Gastrocnemius medialis (tissue), 4 donors: ENCODE measurements at regions not wholly inside any gene's neighbourhood (a gene's known extent, or its start where the extent isn't known, plus 50 kb on each side); places are given as distances from the start of the nearest gene placed in this dataset.

ENCODE experiments used
- ATAC-seq, 2 donors: fragments of 150-250 bp; one replicate each; pipeline ENCODE4 v1.9.1; 2016
- DNase-seq, 2 donors: peaks; one replicate each; pipeline ENCODE4 v3.0.0-alpha.2; 2019
- H3K27ac ChIP-seq, 4 donors: fragments of 200-600 bp; sonication (generic); 1 replicate in 1 of 4; 2 replicates in 3 of 4; pipeline ENCODE4 v1.5.1; 2016 to 2018; ENCODE audit warnings: mild to moderate bottlenecking in 2 of 4, moderate library complexity in 1 of 4
- H3K27me3 ChIP-seq, 3 donors: fragments of 200-600 bp; sonication (generic) in 2 of 3; 1 replicate in 1 of 3; 2 replicates in 2 of 3; pipeline versions ENCODE4 v1.5.1 to v1.6.0; 2016 to 2019; ENCODE audit warnings: mild to moderate bottlenecking in 1 of 3, moderate library complexity in 1 of 3
- H3K36me3 ChIP-seq, 2 donors: fragments of 200-600 bp; sonication (generic) in 1 of 2; one replicate each; pipeline ENCODE4 v1.5.1; 2017 to 2018
- H3K4me1 ChIP-seq, 2 donors: fragments of 200-600 bp; sonication (generic) in 1 of 2; one replicate each; pipeline ENCODE4 v1.5.1; 2016 to 2017; ENCODE audit warnings: mild to moderate bottlenecking in 2 of 2
- H3K4me3 ChIP-seq, 4 donors: fragments of 200-600 bp; sonication (generic) in 3 of 4; 1 replicate in 1 of 4; 2 replicates in 3 of 4; pipeline ENCODE4 v1.5.1; 2016 to 2019; ENCODE audit warnings: mild to moderate bottlenecking in 2 of 4
- H3K9me3 ChIP-seq, 3 donors: fragments of 200-600 bp; sonication (generic) in 2 of 3; 1 replicate in 1 of 3; 2 replicates in 2 of 3; pipeline ENCODE4 v1.5.1; 2016 to 2019
- CTCF ChIP-seq, 5 experiments: fragments of 450-650 bp in 3 of 5; fragments of 200-600 bp in 2 of 5; sonication (generic) in 2 of 5; IDR thresholded peaks in 4 of 5; conservative IDR thresholded peaks in 1 of 5; 1 replicate in 4 of 5; 2 replicates in 1 of 5; pipeline ENCODE4 v1.5.1; 2016 to 2019; ENCODE audit warnings: antibody characterized with exemption in 5 of 5, mild to moderate bottlenecking in 3 of 5, moderate library complexity in 3 of 5
- POLR2A ChIP-seq, 2 donors: fragments of 450-650 bp; IDR thresholded peaks; one replicate each; pipeline ENCODE4 v1.6.1; 2017; ENCODE audit warnings: antibody characterized with exemption in 2 of 2, mild to moderate bottlenecking in 2 of 2, moderate library complexity in 2 of 2
- in situ Hi-C, 4 donors: fragments of 200-750 bp; cut with MboI; loops; one replicate each; pipeline versions ENCODE4 v1.15.0 to v1.8.0; 2017; ENCODE audit warnings: low sequenced_read_pairs in 4 of 4
- intact Hi-C: fragments of 100-400 bp; cut with DNase I; formaldehyde crosslinking; loops from one replicate; pipeline ENCODE4 v1.15.1; 2023; ENCODE audit warnings: low total_unique reads

GRCh38 chr6:26232306-26232939 lies 132.6 kb upstream of the BTN3A2 start:
- no peak for TF ChIP-seq POLR2A (IDR thresholded peaks at IDR 0.05)
- TF ChIP-seq CTCF (IDR thresholded peaks at IDR 0.05 in 4 of 5, conservative IDR thresholded peaks at IDR 0.05 in 1 of 5), result no peak
- Histone ChIP-seq H3K36me3 (no peaks in the 10 kb centered on the region), H3K9me3 (no peaks in the 10 kb centered on the region), H3K4me3 (no peak overlapping the region), H3K27ac (no peak overlapping the region), H3K27me3 (peaks cover 81 to 96% (median 88%) of the 10 kb centered on the region in 3 donors), H3K4me1 (peaks cover 0 to 17% of the 10 kb centered on the region in 2 donors)
- intact Hi-C loops (no loop called here), in situ Hi-C loops (no loop called here)
- ATAC-seq, result no peak
- DNase-seq, result no peak

GRCh38 chr6:26232940-26233648 lies 131.9 kb upstream of the BTN3A2 start:
- ATAC-seq (no peak), DNase-seq (no peak)
- intact Hi-C loops, result no loop called here
- H3K4me3 ChIP-seq, result peak overlapping the region; percentile 43 to 47 (median 46)
- H3K4me1 ChIP-seq, result peaks cover 0 to 17% of the 10 kb centered on the region in 2 donors
- TF ChIP-seq CTCF (IDR thresholded peaks at IDR 0.05 in 4 of 5, conservative IDR thresholded peaks at IDR 0.05 in 1 of 5) (no peak), POLR2A (IDR thresholded peaks at IDR 0.05) (no peak)
- no peaks in the 10 kb centered on the region for H3K36me3 ChIP-seq
- H3K27me3 ChIP-seq, result peaks cover 80 to 96% (median 88%) of the 10 kb centered on the region in 3 donors
- no peak overlapping the region for H3K27ac ChIP-seq
- no peaks in the 10 kb centered on the region for H3K9me3 ChIP-seq
- in situ Hi-C loops, result no loop called here

GRCh38 chr6:26233649-26234420 lies 131.2 kb upstream of the BTN3A2 start:
- in situ Hi-C loops, result no loop called here
- peak overlapping the region; percentile 43 to 47 (median 46) for H3K4me3 ChIP-seq
- H3K27ac ChIP-seq, result peak overlapping the region in 3 of 4 donors; percentile 15 to 59 (median 47)
- no peaks in the 10 kb centered on the region for H3K9me3 ChIP-seq
- DNase-seq (peak in 1 of 2 donors; percentile 35), ATAC-seq (peak; percentile 36 to 62)
- H3K4me1 ChIP-seq, result peaks cover 0 to 17% of the 10 kb centered on the region in 2 donors
- no peaks in the 10 kb centered on the region for H3K36me3 ChIP-seq
- peaks cover 76 to 96% (median 94%) of the 10 kb centered on the region in 3 donors for H3K27me3 ChIP-seq
- intact Hi-C loops, result no loop called here
- peak; percentile 5 to 6 for TF ChIP-seq POLR2A (IDR thresholded peaks at IDR 0.05)
- TF ChIP-seq CTCF (IDR thresholded peaks at IDR 0.05 in 4 of 5, conservative IDR thresholded peaks at IDR 0.05 in 1 of 5), result no peak

- peaks cover 81 to 99% (median 95%) of the 10 kb centered on the region in 3 donors for H3K27me3 ChIP-seq
- H3K9me3 ChIP-seq, result no peaks in the 10 kb centered on the region
- H3K27ac ChIP-seq, result peak overlapping the region in 3 of 4 donors; percentile 15 to 59 (median 47)
- DNase-seq, result peak; percentile 22 to 23
- intact Hi-C loops, result no loop called here
- peaks cover 0 to 17% of the 10 kb centered on the region in 2 donors for H3K4me1 ChIP-seq
- TF ChIP-seq POLR2A (IDR thresholded peaks at IDR 0.05), result peak; percentile 42 to 51
- TF ChIP-seq CTCF (IDR thresholded peaks at IDR 0.05 in 4 of 5, conservative IDR thresholded peaks at IDR 0.05 in 1 of 5), result no peak
- peak; percentile 66 to 75 for ATAC-seq
- in situ Hi-C loops, result no loop called here
- no peaks in the 10 kb centered on the region for H3K36me3 ChIP-seq
- H3K4me3 ChIP-seq, result peak overlapping the region; percentile 43 to 47 (median 46)
Measured at GRCh38 chr6:26234421-26235301, 130.3 kb upstream of the BTN3A2 start.
